Germinal center (tissue), 1 donor: ENCODE measurements at regions not wholly inside any gene's neighbourhood (a gene's known extent, or its start where the extent isn't known, plus 50 kb on each side); places are given as distances from the start of the nearest gene placed in this dataset.

Experiments
- DNase-seq: peaks from one replicate; pipeline ENCODE4 v3.0.0; 2012; ENCODE audit warnings: mixed read lengths, low spot score

- DNase-seq = no peak
Observed at GRCh38 chr6:143594647-143595046, 83.1 kb upstream of the PHACTR2 start.

- no peak for DNase-seq
Observed at GRCh38 chr6:143592335-143592734, 80.8 kb upstream of the FUCA2 start.

GRCh38 chr6:143591441-143591840 lies 79.9 kb upstream of the FUCA2 start:
- no peak for DNase-seq

- no peak for DNase-seq
Observed at GRCh38 chr6:143589162-143589561, 77.6 kb upstream of the FUCA2 start.

- DNase-seq = no peak
Observed at GRCh38 chr6:143586557-143586956, 75.0 kb upstream of the FUCA2 start.

GRCh38 chr6:143585716-143586115 lies 74.2 kb upstream of the FUCA2 start:
- no peak for DNase-seq

- no peak for DNase-seq
Observed at GRCh38 chr6:143585241-143585640, 73.7 kb upstream of the FUCA2 start.

GRCh38 chr6:143583542-143584327 lies 72.2 kb upstream of the FUCA2 start:
- no peak for DNase-seq

- no peak for DNase-seq
Observed at GRCh38 chr6:143581835-143582480, 70.4 kb upstream of the FUCA2 start.

- DNase-seq = no peak
Observed at GRCh38 chr6:143579703-143580102, 68.2 kb upstream of the FUCA2 start.

- DNase-seq = no peak
Observed at GRCh38 chr6:143578054-143578453, 66.5 kb upstream of the FUCA2 start.

GRCh38 chr6:143575901-143576426 lies 64.4 kb upstream of the FUCA2 start:
- DNase-seq = no peak

GRCh38 chr6:143575440-143575839 lies 63.9 kb upstream of the FUCA2 start:
- DNase-seq = peak; percentile 81

GRCh38 chr6:143570147-143570853 lies 58.8 kb upstream of the FUCA2 start:
- DNase-seq = no peak

- DNase-seq = no peak
Observed at GRCh38 chr6:143569040-143569439, 57.5 kb upstream of the FUCA2 start.

- DNase-seq = no peak
Observed at GRCh38 chr6:143564484-143565017, 53.0 kb upstream of the FUCA2 start.

- no peak for DNase-seq
Observed at GRCh38 chr6:143562143-143562542, 50.6 kb upstream of the FUCA2 start.
